ENCODE measurements at regions not wholly inside any gene's neighbourhood (a gene's known extent, or its start where the extent isn't known, plus 50 kb on each side); places are given as distances from the start of the nearest gene placed in this dataset.

DNA sequence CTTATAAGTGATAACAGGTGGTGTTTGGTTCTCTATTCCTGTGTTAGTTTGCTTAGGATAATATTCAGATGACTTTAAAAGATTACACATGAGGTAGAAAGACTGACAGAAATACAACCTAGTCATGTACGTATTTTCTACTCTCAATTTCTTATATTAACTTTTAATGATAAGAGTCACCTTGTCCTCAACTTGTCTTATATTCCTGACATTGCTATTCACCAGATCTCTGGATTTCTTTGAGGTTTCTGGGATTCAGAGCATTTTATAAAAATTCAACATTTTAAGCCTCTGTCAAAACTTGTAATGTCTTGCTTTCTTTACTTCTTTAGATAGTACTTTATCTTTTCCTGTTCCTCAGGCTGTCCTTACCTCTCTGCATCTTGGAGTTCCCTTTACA, 234.2 kb downstream of the TBX15 start:
- ChIA-PET POLR2A (ENCODE audit: unreplicated experiment) (no interaction called here), CTCF (interaction anchor here (0.5 kb wide), 1 partner anchor 255 kb away, joined by 5 read pairs; no protein-coding TSS in a partner anchor)
- no peak for DNase-seq
- H3K27me3 ChIP-seq (ENCODE audit: insufficient read depth, low read depth), result no peaks in the 10 kb centered on the region
- no peaks in the 10 kb centered on the region for H3K4me1 ChIP-seq (replicated peaks; ENCODE audit: insufficient read depth)
- no peak for TF ChIP-seq EZH2 (IDR thresholded peaks at IDR 0.05; ENCODE audit: low read depth)
- TF ChIP-seq, protein P1, sequence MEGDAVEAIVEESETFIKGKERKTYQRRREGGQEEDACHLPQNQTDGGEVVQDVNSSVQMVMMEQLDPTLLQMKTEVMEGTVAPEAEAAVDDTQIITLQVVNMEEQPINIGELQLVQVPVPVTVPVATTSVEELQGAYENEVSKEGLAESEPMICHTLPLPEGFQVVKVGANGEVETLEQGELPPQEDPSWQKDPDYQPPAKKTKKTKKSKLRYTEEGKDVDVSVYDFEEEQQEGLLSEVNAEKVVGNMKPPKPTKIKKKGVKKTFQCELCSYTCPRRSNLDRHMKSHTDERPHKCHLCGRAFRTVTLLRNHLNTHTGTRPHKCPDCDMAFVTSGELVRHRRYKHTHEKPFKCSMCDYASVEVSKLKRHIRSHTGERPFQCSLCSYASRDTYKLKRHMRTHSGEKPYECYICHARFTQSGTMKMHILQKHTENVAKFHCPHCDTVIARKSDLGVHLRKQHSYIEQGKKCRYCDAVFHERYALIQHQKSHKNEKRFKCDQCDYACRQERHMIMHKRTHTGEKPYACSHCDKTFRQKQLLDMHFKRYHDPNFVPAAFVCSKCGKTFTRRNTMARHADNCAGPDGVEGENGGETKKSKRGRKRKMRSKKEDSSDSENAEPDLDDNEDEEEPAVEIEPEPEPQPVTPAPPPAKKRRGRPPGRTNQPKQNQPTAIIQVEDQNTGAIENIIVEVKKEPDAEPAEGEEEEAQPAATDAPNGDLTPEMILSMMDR (conservative IDR thresholded peaks at IDR 0.05), result no peak
- no peaks in the 10 kb centered on the region for H3F3A ChIP-seq (ENCODE audit: insufficient read depth, low read depth)
- no peaks in the 10 kb centered on the region for H3K79me2 ChIP-seq (ENCODE audit: low read depth)
- intact Hi-C loops (cut with micrococcal nuclease; ENCODE audit: unreplicated experiment), result no loop called here
- no peak overlapping the region for H2AFZ ChIP-seq
- no TSS peak for BruUV-seq (replicated peaks)
- no peak overlapping the region for H3K4me3 ChIP-seq
- no peak overlapping the region for H3K27ac ChIP-seq
- no peaks in the 10 kb centered on the region; the same call in 1 of the 2 replicates for H3K9me2 ChIP-seq (ENCODE audit: insufficient read depth)
- no peak overlapping the region for H3K4me2 ChIP-seq
- H3K36me3 ChIP-seq (ENCODE audit: low read depth), result no peaks in the 10 kb centered on the region
- no peaks in the 10 kb centered on the region for H4K20me1 ChIP-seq (ENCODE audit: insufficient read depth)
- no peaks in the 10 kb centered on the region for H3K9me3 ChIP-seq (ENCODE audit: insufficient read depth, low read depth)

DNA sequence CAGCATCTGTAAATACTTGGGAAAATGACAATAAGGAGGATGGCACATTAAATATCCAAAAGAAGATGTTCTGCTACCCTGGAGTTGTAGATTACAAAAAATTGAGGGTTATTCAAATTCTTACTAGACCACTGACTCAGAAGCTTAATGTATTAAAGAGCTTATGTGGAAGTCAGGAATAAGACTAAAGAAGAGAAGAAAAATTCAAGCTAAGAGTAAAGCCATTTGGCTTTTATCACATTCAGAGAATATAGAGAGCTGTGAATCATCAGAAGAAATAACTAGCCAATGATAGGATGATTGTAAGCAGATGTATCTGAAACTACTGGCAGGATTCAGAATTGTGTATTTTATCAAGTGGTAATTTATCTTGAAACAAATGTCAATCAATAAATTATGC, 237.0 kb downstream of the TBX15 start:
- no TSS peak for BruUV-seq (replicated peaks)

DNA sequence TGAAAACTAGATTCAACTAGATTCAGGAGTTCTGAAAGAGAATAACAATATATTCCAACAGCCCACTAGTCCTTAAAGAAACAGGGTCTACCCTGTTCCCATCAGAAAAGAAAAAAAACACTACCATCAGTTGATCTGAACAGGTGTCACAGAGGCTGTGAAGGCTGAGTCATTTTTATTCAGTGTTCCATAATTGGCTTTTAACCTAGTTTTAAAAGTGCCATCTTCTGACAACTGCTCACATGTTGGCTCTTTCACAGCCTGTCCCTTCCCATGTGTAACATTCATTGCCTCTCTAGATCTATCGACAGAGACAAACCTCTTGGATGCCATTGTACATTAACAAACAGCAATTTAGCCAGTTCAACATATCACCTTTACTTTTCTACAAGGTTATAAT, 243.7 kb downstream of the TBX15 start:
- no peaks in the 10 kb centered on the region for H3K4me1 ChIP-seq (replicated peaks; ENCODE audit: insufficient read depth)
- H3K79me2 ChIP-seq (ENCODE audit: low read depth), result no peaks in the 10 kb centered on the region
- no peak overlapping the region for H3K27ac ChIP-seq
- 0 out of 2 replicates have a peak, but pooled peaks cover 4% of the 10 kb centered on the region for H3K27me3 ChIP-seq (ENCODE audit: insufficient read depth, low read depth)
- no peaks in the 10 kb centered on the region; the same call in 1 of the 2 replicates for H3K9me3 ChIP-seq (ENCODE audit: insufficient read depth, low read depth)
- no peaks in the 10 kb centered on the region for H3K9me2 ChIP-seq (ENCODE audit: insufficient read depth)
- H3K4me2 ChIP-seq, result no peak overlapping the region
- TF ChIP-seq, protein P1 (conservative IDR thresholded peaks at IDR 0.05), result no peak
- no peak for TF ChIP-seq EZH2 (IDR thresholded peaks at IDR 0.05; ENCODE audit: low read depth)
- H4K20me1 ChIP-seq (ENCODE audit: insufficient read depth), result no peaks in the 10 kb centered on the region
- POLR2A ChIA-PET (ENCODE audit: unreplicated experiment), result no interaction called here
- no peaks in the 10 kb centered on the region for H3F3A ChIP-seq (ENCODE audit: insufficient read depth, low read depth)
- no peak overlapping the region for H2AFZ ChIP-seq
- no peaks in the 10 kb centered on the region for H3K36me3 ChIP-seq (ENCODE audit: low read depth)
- CTCF ChIA-PET, result no interaction called here
- BruUV-seq (replicated peaks), result no TSS peak
- no peak for DNase-seq
- intact Hi-C loops (cut with micrococcal nuclease; ENCODE audit: unreplicated experiment), result no loop called here
- H3K4me3 ChIP-seq, result no peak overlapping the region

More for the DNA sequence above, 237.0 kb downstream of the TBX15 start:
- no peaks in the 10 kb centered on the region for H3K36me3 ChIP-seq (ENCODE audit: low read depth)
- H3K79me2 ChIP-seq (ENCODE audit: low read depth), result no peaks in the 10 kb centered on the region
- H3K4me1 ChIP-seq (replicated peaks; ENCODE audit: insufficient read depth), result no peaks in the 10 kb centered on the region
- CTCF ChIA-PET, result no interaction called here
- no peak for DNase-seq
- POLR2A ChIA-PET (ENCODE audit: unreplicated experiment), result no interaction called here
- no peak overlapping the region for H3K27ac ChIP-seq
- no peaks in the 10 kb centered on the region for H3K9me3 ChIP-seq (ENCODE audit: insufficient read depth, low read depth)
- H3F3A ChIP-seq (ENCODE audit: insufficient read depth, low read depth), result no peaks in the 10 kb centered on the region
- H2AFZ ChIP-seq, result no peak overlapping the region
- intact Hi-C loops (cut with micrococcal nuclease; ENCODE audit: unreplicated experiment), result no loop called here
- TF ChIP-seq EZH2 (IDR thresholded peaks at IDR 0.05; ENCODE audit: low read depth), result no peak
- TF ChIP-seq, protein P1 (conservative IDR thresholded peaks at IDR 0.05), result no peak
- no peaks in the 10 kb centered on the region for H4K20me1 ChIP-seq (ENCODE audit: insufficient read depth)
- no peaks in the 10 kb centered on the region for H3K27me3 ChIP-seq (ENCODE audit: insufficient read depth, low read depth)
- no peak overlapping the region for H3K4me2 ChIP-seq
- no peaks in the 10 kb centered on the region for H3K9me2 ChIP-seq (ENCODE audit: insufficient read depth)
- no peak overlapping the region for H3K4me3 ChIP-seq
